Prostate gland (tissue), 2 donors: ENCODE measurements at regions not wholly inside any gene's neighbourhood (a gene's known extent, or its start where the extent isn't known, plus 50 kb on each side); places are given as distances from the start of the nearest gene placed in this dataset.

ENCODE experiments used
- POLR2A ChIP-seq: fragments of 450-650 bp; IDR thresholded peaks from one replicate; pipeline ENCODE4 v1.6.1; 2016; ENCODE audit warnings: antibody characterized with exemption, mild to moderate bottlenecking
- TF ChIP-seq, protein P1 (sequence below), 4 experiments: fragments of 200-600 bp in 2 of 4; fragments of 450-650 bp in 2 of 4; sonication (generic) in 2 of 4; IDR thresholded peaks; 1 replicate in 3 of 4; 2 replicates in 1 of 4; pipeline ENCODE4 v1.5.1; 2016 to 2019; ENCODE audit warnings: antibody characterized with exemption in 4 of 4, mild to moderate bottlenecking in 2 of 4, moderate library complexity in 2 of 4

DNA sequence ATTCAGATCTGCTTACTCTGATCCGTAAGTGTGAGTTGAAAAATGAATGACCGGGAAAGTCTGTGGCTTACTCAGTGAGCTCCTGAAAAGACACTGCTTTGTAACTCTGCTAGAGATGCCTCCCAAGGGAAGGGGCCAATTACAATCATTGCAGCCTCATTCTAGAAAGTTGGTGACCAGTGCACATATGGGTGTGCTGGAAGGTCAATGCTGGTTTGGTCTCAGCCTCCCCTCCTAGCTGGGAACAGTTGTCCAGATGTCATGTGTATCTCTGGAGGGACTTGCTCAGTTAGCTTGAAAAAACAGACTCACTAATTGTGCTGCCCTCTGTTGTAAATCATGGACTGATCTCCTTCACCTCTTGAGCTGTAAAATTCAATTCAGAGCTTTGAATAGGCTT lies 405.0 kb downstream of the ADRA2A start:
- TF ChIP-seq, protein P1, sequence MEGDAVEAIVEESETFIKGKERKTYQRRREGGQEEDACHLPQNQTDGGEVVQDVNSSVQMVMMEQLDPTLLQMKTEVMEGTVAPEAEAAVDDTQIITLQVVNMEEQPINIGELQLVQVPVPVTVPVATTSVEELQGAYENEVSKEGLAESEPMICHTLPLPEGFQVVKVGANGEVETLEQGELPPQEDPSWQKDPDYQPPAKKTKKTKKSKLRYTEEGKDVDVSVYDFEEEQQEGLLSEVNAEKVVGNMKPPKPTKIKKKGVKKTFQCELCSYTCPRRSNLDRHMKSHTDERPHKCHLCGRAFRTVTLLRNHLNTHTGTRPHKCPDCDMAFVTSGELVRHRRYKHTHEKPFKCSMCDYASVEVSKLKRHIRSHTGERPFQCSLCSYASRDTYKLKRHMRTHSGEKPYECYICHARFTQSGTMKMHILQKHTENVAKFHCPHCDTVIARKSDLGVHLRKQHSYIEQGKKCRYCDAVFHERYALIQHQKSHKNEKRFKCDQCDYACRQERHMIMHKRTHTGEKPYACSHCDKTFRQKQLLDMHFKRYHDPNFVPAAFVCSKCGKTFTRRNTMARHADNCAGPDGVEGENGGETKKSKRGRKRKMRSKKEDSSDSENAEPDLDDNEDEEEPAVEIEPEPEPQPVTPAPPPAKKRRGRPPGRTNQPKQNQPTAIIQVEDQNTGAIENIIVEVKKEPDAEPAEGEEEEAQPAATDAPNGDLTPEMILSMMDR (IDR thresholded peaks at IDR 0.05), result no peak
- no peak for TF ChIP-seq POLR2A
